ENCODE measurements at regions not wholly inside any gene's neighbourhood (a gene's known extent, or its start where the extent isn't known, plus 50 kb on each side); places are given as distances from the start of the nearest gene placed in this dataset.

DNA sequence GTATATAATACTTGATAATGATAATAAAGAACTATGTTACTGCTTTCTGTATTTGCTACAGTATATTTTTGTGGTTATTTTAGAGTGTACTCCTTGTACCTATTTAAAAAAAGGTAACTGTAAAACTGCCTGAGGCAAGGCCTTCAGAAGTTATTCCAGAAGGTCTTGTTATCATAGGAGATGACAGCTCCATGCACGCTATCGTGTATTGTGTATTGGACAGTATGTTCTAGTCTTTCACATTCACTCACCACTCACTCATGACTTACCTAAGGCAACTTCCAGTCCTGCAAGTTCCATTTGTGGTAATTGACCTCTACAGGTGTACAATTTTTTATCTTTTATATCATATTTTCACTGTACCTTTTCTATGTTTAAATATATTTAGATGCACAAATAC is 100.7 kb downstream of the ARL4A start:
- Histone ChIP-seq H3K36me3 (ENCODE audit: control insufficient read depth in 4 of 4, insufficient read depth in 3 of 4, low read depth in 1 of 4, low read length in 3 of 4) (no peaks in the 10 kb centered on the region), H3K9ac (ENCODE audit: low read depth in 1 of 2, low read length in 2 of 2) (no peak overlapping the region), H3K27ac (ENCODE audit: low read depth in 1 of 2, low read length in 2 of 2) (no peak overlapping the region), H3K27me3 (ENCODE audit: control insufficient read depth in 4 of 4, insufficient read depth in 4 of 4, low read length in 3 of 4) (no peaks in the 10 kb centered on the region), H3K4me1 (ENCODE audit: control insufficient read depth in 4 of 4, insufficient read depth in 4 of 4, low read length in 3 of 4) (no peaks in the 10 kb centered on the region), H3K4me3 (ENCODE audit: low read depth in 1 of 3, low read length in 3 of 3) (no peak overlapping the region), H3K9me3 (ENCODE audit: control insufficient read depth in 4 of 4, low read length in 3 of 4) (no peaks in the 10 kb centered on the region)
- WGBS = 95% methylated on average over 2 of the region's 2 CpGs
- TF ChIP-seq ZBTB33 (IDR thresholded peaks at IDR 0.05) (no peak), NR2F2 (IDR thresholded peaks at IDR 0.05) (no peak), CTCF (IDR thresholded peaks at IDR 0.05; ENCODE audit: low read depth, low read length, missing input control) (no peak), HNF4G (IDR thresholded peaks at IDR 0.05) (no peak), TAF1 (conservative IDR thresholded peaks at IDR 0.05) (no peak), SP1 (IDR thresholded peaks at IDR 0.05) (no peak), MAX (IDR thresholded peaks at IDR 0.05) (no peak), REST (IDR thresholded peaks at IDR 0.05) (no peak), FOXA2 (IDR thresholded peaks at IDR 0.05) (no peak), RXRA (IDR thresholded peaks at IDR 0.05) (no peak), GABPA (IDR thresholded peaks at IDR 0.05 in 1 of 2, conservative IDR thresholded peaks at IDR 0.05 in 1 of 2) (no peak), JUND (IDR thresholded peaks at IDR 0.05) (no peak), HNF4A (conservative IDR thresholded peaks at IDR 0.05) (no peak)
- no peak for DNase-seq (ENCODE audit: low spot score)

- H3K27me3 ChIP-seq (ENCODE audit: control insufficient read depth in 4 of 4, insufficient read depth in 4 of 4, low read length in 3 of 4) = no peaks in the 10 kb centered on the region
- WGBS = 72% methylated on average over 4 of the region's 4 CpGs
- no peak for TF ChIP-seq HNF4G (IDR thresholded peaks at IDR 0.05)
- TF ChIP-seq EGR1 (IDR thresholded peaks at IDR 0.05; ENCODE audit: low read depth in 2 of 2) = no peak
- no peak overlapping the region for H3K9ac ChIP-seq (ENCODE audit: low read depth in 1 of 2, low read length in 2 of 2)
- no peaks in the 10 kb centered on the region for H3K9me3 ChIP-seq (ENCODE audit: control insufficient read depth in 4 of 4, low read length in 3 of 4)
- no peak overlapping the region for H3K4me3 ChIP-seq (ENCODE audit: low read depth in 1 of 3, low read length in 3 of 3)
- H3K36me3 ChIP-seq (ENCODE audit: control insufficient read depth in 4 of 4, insufficient read depth in 3 of 4, low read depth in 1 of 4, low read length in 3 of 4) = no peaks in the 10 kb centered on the region
- H3K27ac ChIP-seq (ENCODE audit: low read depth in 1 of 2, low read length in 2 of 2) = no peak overlapping the region
- no peak for DNase-seq (ENCODE audit: low spot score)
- no peaks in the 10 kb centered on the region for H3K4me1 ChIP-seq (ENCODE audit: control insufficient read depth in 4 of 4, insufficient read depth in 4 of 4, low read length in 3 of 4)
Measured at GRCh38 chr7:12788591-12788990, 101.2 kb downstream of the ARL4A start.

Measured in liver (tissue), 8 donors.